Sigmoid colon (tissue), 6 donors: ENCODE measurements at regions not wholly inside any gene's neighbourhood (a gene's known extent, or its start where the extent isn't known, plus 50 kb on each side); places are given as distances from the start of the nearest gene placed in this dataset.

ENCODE experiments used
- DNase-seq: peaks from one replicate; pipeline ENCODE4 v3.0.0-alpha.2; 2019
- H3K27ac ChIP-seq, 4 donors: fragments of 200-600 bp; sonication (generic); one replicate each; pipeline ENCODE4 v1.5.1; 2016 to 2019; ENCODE audit warnings: mild to moderate bottlenecking in 1 of 4
- H3K27me3 ChIP-seq, 3 donors: fragments of 200-600 bp; sonication (generic); one replicate each; pipeline ENCODE4 v1.5.1; 2019; ENCODE audit warnings: mild to moderate bottlenecking in 1 of 3
- H3K36me3 ChIP-seq, 4 donors: fragments of 200-600 bp; sonication (generic); one replicate each; pipeline ENCODE4 v1.5.1; 2016 to 2019
- H3K4me1 ChIP-seq, 4 donors: fragments of 200-600 bp; sonication (generic); one replicate each; pipeline ENCODE4 v1.5.1; 2017 to 2019
- H3K4me3 ChIP-seq, 4 donors: fragments of 200-600 bp; sonication (generic); one replicate each; pipeline ENCODE4 v1.5.1; 2017 to 2019; ENCODE audit warnings: mild to moderate bottlenecking in 2 of 4, moderate library complexity in 1 of 4
- H3K9me3 ChIP-seq, 4 donors: fragments of 200-600 bp in 3 of 4; sonication (generic) in 3 of 4; one replicate each; pipeline versions ENCODE4 v1.5.1 to v1.6.1; 2013 to 2019
- EP300 ChIP-seq, 4 donors: sonication (generic); formaldehyde crosslinking; IDR thresholded peaks; one replicate each; pipeline ENCODE4 v1.6.1; 2017; ENCODE audit warnings: antibody characterized with exemption in 4 of 4
- POLR2A ChIP-seq, 2 donors: fragments of 450-650 bp; IDR thresholded peaks; one replicate each; pipeline ENCODE4 v1.6.1; 2016; ENCODE audit warnings: antibody characterized with exemption in 2 of 2, mild to moderate bottlenecking in 2 of 2, moderate library complexity in 2 of 2
- POLR2AphosphoS5 ChIP-seq, 4 donors: sonication (generic); formaldehyde crosslinking; IDR thresholded peaks; one replicate each; pipeline ENCODE4 v1.6.1; 2017; ENCODE audit warnings: antibody characterized with exemption in 4 of 4
- WGBS, 2 donors: extraction: QIAGEN DNeasy Blood & Tissue Kit; methylation state at CpG; one replicate each; pipeline ENCODE4 v1.1.7; 2013; 5-methylcytosine and 5-hydroxymethylcytosine counted together
- intact Hi-C: fragments of 100-400 bp; cut with DNase I; formaldehyde crosslinking; loops from one replicate; pipeline ENCODE4 v1.15.1; 2023
- TF ChIP-seq, protein P1 (sequence below), 4 experiments: fragments of 450-650 bp in 3 of 4; fragments of 200-600 bp in 1 of 4; IDR thresholded peaks; one replicate each; pipeline ENCODE4 v1.5.1; 2016 to 2019; ENCODE audit warnings: antibody characterized with exemption in 4 of 4, mild to moderate bottlenecking in 3 of 4, moderate library complexity in 2 of 4
- donor health status: healthy with polysubstance abuse.
- donor health status: healthy.

GRCh38 chr10:78643513-78643912, 425.3 kb upstream of the ZMIZ1 start:
- intact Hi-C loops, result no loop called here
- Histone ChIP-seq H3K27me3 (no peaks in the 10 kb centered on the region), H3K4me1 (no peaks in the 10 kb centered on the region), H3K36me3 (no peaks in the 10 kb centered on the region), H3K9me3 (no peaks in the 10 kb centered on the region), H3K4me3 (no peak overlapping the region), H3K27ac (no peak overlapping the region)
- 83 to 91% methylated on average over 4 of the region's 4 CpGs for WGBS, 2 donors
- TF ChIP-seq POLR2AphosphoS5 (IDR thresholded peaks at IDR 0.05) (no peak), EP300 (IDR thresholded peaks at IDR 0.05) (no peak), POLR2A (IDR thresholded peaks at IDR 0.05) (no peak)
- TF ChIP-seq, protein P1, sequence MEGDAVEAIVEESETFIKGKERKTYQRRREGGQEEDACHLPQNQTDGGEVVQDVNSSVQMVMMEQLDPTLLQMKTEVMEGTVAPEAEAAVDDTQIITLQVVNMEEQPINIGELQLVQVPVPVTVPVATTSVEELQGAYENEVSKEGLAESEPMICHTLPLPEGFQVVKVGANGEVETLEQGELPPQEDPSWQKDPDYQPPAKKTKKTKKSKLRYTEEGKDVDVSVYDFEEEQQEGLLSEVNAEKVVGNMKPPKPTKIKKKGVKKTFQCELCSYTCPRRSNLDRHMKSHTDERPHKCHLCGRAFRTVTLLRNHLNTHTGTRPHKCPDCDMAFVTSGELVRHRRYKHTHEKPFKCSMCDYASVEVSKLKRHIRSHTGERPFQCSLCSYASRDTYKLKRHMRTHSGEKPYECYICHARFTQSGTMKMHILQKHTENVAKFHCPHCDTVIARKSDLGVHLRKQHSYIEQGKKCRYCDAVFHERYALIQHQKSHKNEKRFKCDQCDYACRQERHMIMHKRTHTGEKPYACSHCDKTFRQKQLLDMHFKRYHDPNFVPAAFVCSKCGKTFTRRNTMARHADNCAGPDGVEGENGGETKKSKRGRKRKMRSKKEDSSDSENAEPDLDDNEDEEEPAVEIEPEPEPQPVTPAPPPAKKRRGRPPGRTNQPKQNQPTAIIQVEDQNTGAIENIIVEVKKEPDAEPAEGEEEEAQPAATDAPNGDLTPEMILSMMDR (IDR thresholded peaks at IDR 0.05), result no peak
- no peak for DNase-seq

DNA sequence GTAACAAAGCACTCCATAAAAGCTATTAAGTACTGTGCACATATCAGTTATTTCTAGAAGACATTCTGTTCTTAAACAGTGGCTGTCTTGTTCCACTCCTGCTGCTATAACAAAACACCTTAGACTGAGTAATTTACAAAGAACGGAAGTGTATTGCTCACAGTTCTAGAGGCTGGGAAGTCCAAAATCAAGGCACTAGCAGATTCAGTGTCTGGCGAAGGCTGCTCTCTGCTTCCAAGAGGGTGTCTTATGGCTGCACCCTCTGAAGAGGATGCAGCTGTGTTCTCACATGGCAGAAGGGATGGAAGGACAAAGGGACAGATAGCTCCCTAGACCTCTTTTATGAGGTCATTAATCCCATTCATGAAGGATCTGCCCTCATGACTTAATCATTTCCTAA, 424.2 kb upstream of the ZMIZ1 start:
- Histone ChIP-seq H3K4me1 (no peaks in the 10 kb centered on the region), H3K27me3 (no peaks in the 10 kb centered on the region), H3K27ac (no peak overlapping the region), H3K9me3 (no peaks in the 10 kb centered on the region), H3K4me3 (no peak overlapping the region), H3K36me3 (no peaks in the 10 kb centered on the region)
- DNase-seq, result no peak
- 94 to 97% methylated on average over 2 of the region's 2 CpGs for WGBS, 2 donors
- intact Hi-C loops, result no loop called here
- no peak for TF ChIP-seq EP300 (IDR thresholded peaks at IDR 0.05)
- no peak for TF ChIP-seq POLR2A (IDR thresholded peaks at IDR 0.05)
- TF ChIP-seq, protein P1 (IDR thresholded peaks at IDR 0.05), result no peak
- TF ChIP-seq POLR2AphosphoS5 (IDR thresholded peaks at IDR 0.05), result no peak

DNA sequence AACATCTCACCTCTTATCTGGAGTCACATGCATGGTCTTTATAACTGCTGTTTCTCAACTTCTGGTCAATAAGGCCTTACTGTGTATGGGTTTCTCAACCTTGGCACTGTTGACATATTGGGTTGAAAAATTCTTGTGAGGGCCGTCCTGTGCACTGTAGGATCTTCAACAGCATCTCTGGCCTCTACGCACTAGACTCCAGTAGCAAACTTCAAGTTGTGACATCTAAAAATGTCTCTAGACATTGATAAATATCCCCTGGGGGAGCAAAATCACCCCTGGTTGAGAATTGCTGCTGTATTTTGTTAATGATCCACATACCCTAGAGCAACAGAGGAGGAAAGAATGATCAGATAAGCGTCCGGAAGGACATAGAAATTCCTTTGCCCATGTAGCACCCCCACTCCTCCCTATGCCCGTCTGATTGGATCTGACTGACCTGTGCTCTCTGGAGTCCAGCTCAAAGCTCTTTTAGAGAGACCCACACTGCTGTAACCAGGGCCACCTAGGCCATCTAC, 423.5 kb upstream of the ZMIZ1 start:
- DNase-seq, result no peak
- H3K9me3 ChIP-seq, result no peaks in the 10 kb centered on the region
- H3K27me3 ChIP-seq, result no peaks in the 10 kb centered on the region
- no peak overlapping the region for H3K27ac ChIP-seq
- no peak for TF ChIP-seq EP300 (IDR thresholded peaks at IDR 0.05)
- TF ChIP-seq POLR2AphosphoS5 (IDR thresholded peaks at IDR 0.05), result no peak
- no peak for TF ChIP-seq POLR2A (IDR thresholded peaks at IDR 0.05)
- TF ChIP-seq, protein P1 (IDR thresholded peaks at IDR 0.05), result no peak
- intact Hi-C loops, result no loop called here
- H3K36me3 ChIP-seq, result no peaks in the 10 kb centered on the region
- 92 to 94% methylated on average over 5 of the region's 5 CpGs for WGBS, 2 donors
- no peaks in the 10 kb centered on the region for H3K4me1 ChIP-seq
- H3K4me3 ChIP-seq, result no peak overlapping the region

DNA sequence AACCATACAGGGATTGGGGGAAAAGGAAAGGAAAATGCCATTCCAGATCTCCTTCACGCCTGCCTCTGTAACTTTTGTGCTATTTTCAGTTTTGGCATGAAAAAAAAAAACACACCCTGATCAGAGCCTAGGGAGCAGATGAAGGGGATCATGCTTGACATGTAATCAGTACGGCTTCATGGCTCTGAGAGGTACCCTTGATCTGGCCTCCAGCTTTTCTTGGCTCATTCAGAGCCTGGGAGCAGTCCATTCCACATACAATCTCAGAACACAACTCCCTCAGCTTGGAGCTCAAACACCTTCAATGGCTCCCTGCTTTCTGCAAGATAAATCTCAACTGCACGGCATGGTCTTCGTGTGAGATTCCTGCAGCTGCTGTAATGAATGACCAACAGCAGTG, 422.8 kb upstream of the ZMIZ1 start:
- DNase-seq, result no peak
- H3K27me3 ChIP-seq, result no peaks in the 10 kb centered on the region
- no peaks in the 10 kb centered on the region for H3K9me3 ChIP-seq
- intact Hi-C loops, result no loop called here
- H3K4me1 ChIP-seq, result no peaks in the 10 kb centered on the region
- no peaks in the 10 kb centered on the region for H3K36me3 ChIP-seq
- TF ChIP-seq, protein P1 (IDR thresholded peaks at IDR 0.05), result no peak
- TF ChIP-seq POLR2A (IDR thresholded peaks at IDR 0.05) (no peak), POLR2AphosphoS5 (IDR thresholded peaks at IDR 0.05) (no peak)
- WGBS, 2 donors, result 89 to 95% methylated on average over 4 of the region's 4 CpGs
- H3K27ac ChIP-seq, result no peak overlapping the region
- H3K4me3 ChIP-seq, result no peak overlapping the region

GRCh38 chr10:78648256-78648860, 420.4 kb upstream of the ZMIZ1 start:
- no peaks in the 10 kb centered on the region for H3K9me3 ChIP-seq
- H3K4me1 ChIP-seq, result no peaks in the 10 kb centered on the region
- intact Hi-C loops, result no loop called here
- 80 to 81% methylated on average over 4 of the region's 4 CpGs for WGBS, 2 donors
- no peak overlapping the region for H3K27ac ChIP-seq
- DNase-seq, result no peak
- TF ChIP-seq POLR2AphosphoS5 (IDR thresholded peaks at IDR 0.05), result no peak
- no peak for TF ChIP-seq EP300 (IDR thresholded peaks at IDR 0.05)
- TF ChIP-seq, protein P1 (IDR thresholded peaks at IDR 0.05), result no peak
- no peak for TF ChIP-seq POLR2A (IDR thresholded peaks at IDR 0.05)
- H3K4me3 ChIP-seq, result no peak overlapping the region
- no peaks in the 10 kb centered on the region for H3K36me3 ChIP-seq
- H3K27me3 ChIP-seq, result no peaks in the 10 kb centered on the region
